Dendritic cell treated with granulocyte-macrophage colony-stimulating factor and Interleukin-4, amounts not matched to agents 40 ng/mL and 50 ng/mL, for 4 days (primary cell): ENCODE measurements at regions not wholly inside any gene's neighbourhood (a gene's known extent, or its start where the extent isn't known, plus 50 kb on each side); places are given as distances from the start of the nearest gene placed in this dataset.
"Not testable (repeated sequence)": the region's sequence is repeated elsewhere in the genome, so short reads cannot be mapped to it uniquely, and the experiment has no call there.

Source experiments
- H3K27ac Mint-ChIP-seq: one replicate; pipeline ENCODE4 v1.8.0; 2022; ENCODE audit warnings: mild to moderate bottlenecking, mixed read lengths
- H3K27me3 Mint-ChIP-seq: one replicate; pipeline ENCODE4 v1.8.0; 2022; ENCODE audit warnings: mild to moderate bottlenecking, mixed read lengths
- H3K36me3 Mint-ChIP-seq: one replicate; pipeline ENCODE4 v1.8.0; 2022; ENCODE audit warnings: low read depth, mixed read lengths
- H3K4me1 Mint-ChIP-seq: one replicate; pipeline ENCODE4 v1.8.0; 2022; ENCODE audit warnings: low read depth, mixed read lengths
- H3K4me3 Mint-ChIP-seq: one replicate; pipeline ENCODE4 v1.8.0; 2022; ENCODE audit warnings: mild to moderate bottlenecking, moderate library complexity, mixed read lengths
- H3K9me3 Mint-ChIP-seq: one replicate; pipeline ENCODE4 v1.8.0; 2022; ENCODE audit warnings: mixed read lengths
- intact Hi-C: fragments of 100-400 bp; cut with micrococcal nuclease; formaldehyde crosslinking; loops from one replicate; pipeline ENCODE4 v1.15.0; 2022

DNA sequence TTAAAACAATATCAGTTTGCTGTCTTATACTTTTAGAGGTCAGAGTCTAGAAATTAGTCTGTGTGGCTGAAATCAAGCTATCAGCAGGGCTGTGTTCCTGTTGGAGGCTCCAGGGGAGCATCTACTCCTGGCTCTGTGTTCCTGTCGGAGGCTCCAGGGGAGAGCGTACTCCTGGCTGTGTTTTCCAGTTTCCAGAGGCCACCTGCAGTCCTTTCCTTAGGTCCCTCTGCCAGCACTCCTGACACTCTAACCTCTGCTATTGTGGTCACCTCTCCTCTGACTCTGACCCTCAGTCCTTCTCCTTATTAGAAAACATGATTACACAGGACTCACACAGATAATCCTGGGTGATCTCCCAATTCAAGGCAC lies 1140.7 kb upstream of the TMEM132C start:
- peaks cover 2% of the 10 kb centered on the region for H3K27me3 Mint-ChIP-seq
- no peaks in the 10 kb centered on the region for H3K9me3 Mint-ChIP-seq
- H3K4me3 Mint-ChIP-seq = no peak overlapping the region
- H3K4me1 Mint-ChIP-seq = no peaks in the 10 kb centered on the region
- intact Hi-C loops = no loop called here
- H3K36me3 Mint-ChIP-seq = no peaks in the 10 kb centered on the region
- no peak overlapping the region for H3K27ac Mint-ChIP-seq

DNA sequence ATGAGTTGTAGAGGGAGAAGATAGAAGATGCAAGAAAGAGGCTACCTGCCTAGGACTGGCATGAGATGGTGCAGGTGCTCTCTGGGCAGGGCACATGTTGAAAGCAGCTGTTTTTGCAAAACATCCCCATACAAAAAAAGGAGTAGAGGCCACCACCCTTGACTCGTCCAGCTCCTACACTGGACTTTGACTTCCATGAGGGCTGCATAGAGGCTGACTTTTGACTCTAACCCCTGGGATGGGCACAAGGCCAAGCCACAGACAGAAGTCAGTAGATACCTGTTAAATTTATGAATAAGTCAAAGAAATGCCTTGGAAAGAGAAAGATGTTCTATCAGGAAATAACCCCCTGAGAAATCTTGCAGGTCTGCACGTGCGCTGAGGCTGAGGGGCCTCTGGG lies 1139.1 kb upstream of the TMEM132C start:
- H3K4me3 Mint-ChIP-seq = no peak overlapping the region
- H3K4me1 Mint-ChIP-seq = no peaks in the 10 kb centered on the region
- intact Hi-C loops = no loop called here
- peaks cover 5% of the 10 kb centered on the region for H3K27me3 Mint-ChIP-seq
- no peak overlapping the region for H3K27ac Mint-ChIP-seq
- no peaks in the 10 kb centered on the region for H3K36me3 Mint-ChIP-seq
- H3K9me3 Mint-ChIP-seq = no peaks in the 10 kb centered on the region

DNA sequence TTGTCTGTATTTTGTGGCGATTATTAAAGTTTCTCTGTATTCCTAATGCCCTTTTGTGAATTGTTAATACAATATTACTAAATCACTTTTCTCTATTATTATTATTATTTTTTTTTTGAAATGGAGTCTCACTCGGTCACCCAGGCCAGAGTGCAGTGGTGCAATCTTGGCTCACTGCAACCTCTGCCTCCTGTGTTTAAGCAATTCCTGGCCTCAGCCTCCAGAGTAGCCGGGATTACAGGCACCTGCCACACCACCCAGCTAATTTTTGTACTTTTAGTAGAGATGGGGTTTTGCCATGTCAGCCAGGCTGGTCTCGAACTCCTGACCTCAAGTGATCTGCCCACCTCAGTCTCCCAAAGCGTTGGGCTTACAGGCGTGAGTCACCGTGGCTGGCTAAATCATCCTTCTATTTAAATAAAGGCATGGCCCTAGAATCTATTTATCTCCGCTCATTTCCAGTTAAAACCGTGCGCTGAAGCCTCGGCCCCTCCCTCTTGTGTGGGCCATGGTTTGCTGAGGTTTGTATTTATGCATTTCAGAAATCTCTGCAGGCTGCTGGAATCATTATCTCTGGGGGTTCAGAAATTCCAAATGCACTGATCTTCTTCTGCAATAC lies 1136.4 kb upstream of the TMEM132C start:
- H3K27ac Mint-ChIP-seq = no peak overlapping the region
- no peaks in the 10 kb centered on the region for H3K36me3 Mint-ChIP-seq
- no peak overlapping the region for H3K4me3 Mint-ChIP-seq
- no peaks in the 10 kb centered on the region for H3K4me1 Mint-ChIP-seq
- intact Hi-C loops = no loop called here
- no peaks in the 10 kb centered on the region for H3K9me3 Mint-ChIP-seq
- H3K27me3 Mint-ChIP-seq = peaks cover 5% of the 10 kb centered on the region

DNA sequence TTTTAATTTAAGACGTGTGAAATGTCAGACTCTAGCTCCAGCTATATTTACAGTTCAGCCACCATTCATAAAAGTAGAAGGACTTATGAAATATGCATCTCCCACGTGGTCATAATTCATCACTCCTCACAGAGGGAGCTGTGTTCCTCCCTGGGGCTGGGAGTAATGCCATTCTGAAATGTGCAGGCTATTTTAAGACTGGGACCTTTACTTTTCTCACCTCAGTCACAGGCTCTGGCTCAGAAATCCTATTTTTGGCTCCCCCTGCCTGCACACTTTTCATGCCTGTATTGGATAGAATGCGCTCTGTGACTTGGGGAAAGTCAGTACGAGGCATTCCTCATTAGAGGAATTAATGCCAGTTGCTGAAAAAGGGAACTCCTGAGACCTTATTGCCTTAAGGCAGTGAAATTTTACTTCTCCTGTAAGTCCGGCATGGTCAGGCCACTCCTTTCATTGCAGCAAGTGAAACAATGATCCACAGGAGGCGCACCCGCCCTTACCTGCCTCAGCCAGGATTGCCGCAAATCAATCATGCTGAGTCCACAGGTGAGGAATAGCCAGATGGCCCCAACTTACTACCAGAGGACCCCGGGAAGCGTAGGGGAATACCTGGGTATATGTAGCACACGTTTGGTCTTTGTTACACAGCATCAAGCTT lies 1133.2 kb upstream of the TMEM132C start:
- Mint-ChIP-seq H3K9me3 (no peaks in the 10 kb centered on the region), H3K36me3 (no peaks in the 10 kb centered on the region), H3K27ac (no peak overlapping the region), H3K27me3 (peaks cover 6% of the 10 kb centered on the region), H3K4me1 (no peaks in the 10 kb centered on the region), H3K4me3 (no peak overlapping the region)
- intact Hi-C loops = no loop called here

DNA sequence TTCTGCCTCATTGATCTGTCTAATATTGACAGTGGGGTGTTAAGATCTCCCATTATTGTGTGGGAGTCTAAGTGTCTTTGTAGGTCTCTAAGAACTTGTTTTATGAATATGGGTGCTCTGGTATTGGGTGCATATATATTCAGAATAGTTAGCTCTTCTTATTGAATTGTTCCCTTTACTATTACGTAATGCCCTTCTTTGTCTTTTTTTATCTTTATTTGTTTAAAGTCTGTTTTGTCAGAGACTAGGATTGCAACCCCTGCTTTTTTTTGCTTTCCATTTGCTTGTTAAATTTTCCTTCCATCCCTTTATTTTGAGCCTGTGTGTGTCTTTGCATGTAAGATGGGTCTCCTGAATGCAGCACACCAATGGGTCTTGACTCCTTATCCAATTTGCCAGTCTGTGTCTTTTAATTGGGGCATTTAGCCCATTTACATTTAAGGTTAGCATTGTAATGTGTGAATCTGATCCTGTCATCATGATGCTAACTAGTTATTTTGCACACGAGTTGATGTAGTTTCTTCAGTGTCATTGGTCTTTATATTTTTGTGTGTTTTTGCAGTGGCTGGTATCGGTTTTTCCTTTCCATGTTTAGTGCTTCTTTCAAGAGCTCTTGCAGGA lies 1126.0 kb upstream of the TMEM132C start:
- intact Hi-C loops, H3K4me3 Mint-ChIP-seq, H3K4me1 Mint-ChIP-seq, H3K27ac Mint-ChIP-seq, H3K36me3 Mint-ChIP-seq: not testable (repeated sequence)
- peaks cover 18% of the 10 kb centered on the region for H3K27me3 Mint-ChIP-seq
- H3K9me3 Mint-ChIP-seq = peaks cover 27% of the 10 kb centered on the region

DNA sequence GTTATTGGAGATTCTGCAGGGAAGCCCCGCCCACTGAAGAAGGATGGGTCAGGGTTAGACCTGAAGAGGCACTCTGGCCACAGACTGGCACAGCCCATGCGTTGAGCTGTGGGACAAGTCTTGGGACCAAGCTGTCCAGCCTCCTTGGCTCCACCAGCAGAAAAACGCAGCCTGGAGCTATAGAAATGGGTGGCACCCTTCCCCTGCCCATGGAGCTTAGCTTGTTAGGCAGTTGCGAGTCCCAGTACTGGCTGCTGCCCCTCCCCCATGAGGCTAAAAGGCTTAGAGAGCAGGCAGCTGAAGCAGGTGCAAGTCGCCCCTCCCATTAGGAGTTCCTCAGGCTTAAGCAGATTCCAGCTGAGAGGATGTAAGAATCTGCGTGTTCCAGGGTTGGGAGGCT lies 1124.0 kb upstream of the TMEM132C start:
- Mint-ChIP-seq H3K27ac (no peak overlapping the region), H3K27me3 (peaks cover 25% of the 10 kb centered on the region), H3K36me3 (no peaks in the 10 kb centered on the region), H3K4me1 (peaks cover 7% of the 10 kb centered on the region), H3K9me3 (peaks cover 27% of the 10 kb centered on the region), H3K4me3 (no peak overlapping the region)
- intact Hi-C loops = no loop called here

DNA sequence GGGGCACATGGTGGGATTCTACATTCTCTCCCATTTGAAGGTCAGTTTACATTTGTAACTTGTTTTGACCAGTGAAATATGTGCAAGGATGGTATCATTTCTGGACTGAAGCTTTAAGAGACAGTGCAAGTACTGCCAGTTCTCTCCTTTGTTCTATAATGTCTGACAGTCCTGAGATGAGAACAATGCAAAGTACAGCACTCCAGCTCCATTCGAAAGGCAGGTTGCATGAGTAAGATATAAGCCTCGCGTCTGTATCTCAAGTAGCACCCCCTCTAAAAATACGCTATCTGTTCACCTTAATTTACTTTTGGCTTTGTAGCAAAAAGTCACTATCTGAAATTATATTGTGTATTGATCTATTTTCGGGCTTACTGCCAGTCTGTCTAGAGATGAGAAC lies 1122.2 kb upstream of the TMEM132C start:
- Mint-ChIP-seq H3K4me3 (no peak overlapping the region), H3K27me3 (peaks cover 23% of the 10 kb centered on the region), H3K27ac (no peak overlapping the region), H3K9me3 (peaks cover 25% of the 10 kb centered on the region), H3K4me1 (peaks cover 7% of the 10 kb centered on the region), H3K36me3 (no peaks in the 10 kb centered on the region)
- intact Hi-C loops = no loop called here

DNA sequence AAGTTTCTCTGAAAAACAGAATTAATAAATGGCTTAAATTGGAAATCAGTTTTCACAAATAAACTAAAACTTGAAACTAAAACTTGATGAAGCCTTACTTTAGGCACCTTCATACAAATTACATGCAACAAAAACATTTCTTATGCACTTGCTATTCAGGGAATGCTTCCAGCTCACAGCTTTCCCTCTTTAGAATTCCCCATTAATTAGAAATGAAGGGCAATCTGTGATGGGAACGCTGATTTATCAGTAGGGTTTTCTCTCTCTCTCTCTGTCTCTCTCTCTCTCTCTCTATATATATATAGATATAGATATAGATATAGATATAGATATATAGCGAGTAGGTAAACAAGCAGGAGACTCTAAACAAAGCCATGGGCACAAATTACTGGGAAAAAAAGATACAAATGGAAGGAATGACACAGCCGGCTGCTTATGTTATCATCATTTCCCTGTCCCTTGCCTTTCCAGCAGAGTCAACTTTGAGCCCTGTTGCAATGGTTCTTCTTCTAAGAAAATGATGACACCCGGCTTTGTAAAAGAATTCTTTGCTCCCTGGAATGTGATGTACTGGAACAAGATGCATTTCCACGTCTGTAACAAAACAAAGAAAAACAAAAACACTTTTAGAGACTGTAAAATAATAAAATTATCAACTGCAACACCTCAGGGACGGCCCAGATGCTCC lies 1121.6 kb upstream of the TMEM132C start:
- H3K4me1 Mint-ChIP-seq = peaks cover 11% of the 10 kb centered on the region
- peak overlapping the region; percentile 75 for H3K4me3 Mint-ChIP-seq
- no peaks in the 10 kb centered on the region for H3K36me3 Mint-ChIP-seq
- H3K27ac Mint-ChIP-seq = peak overlapping the region; percentile 73
- H3K9me3 Mint-ChIP-seq = peaks cover 19% of the 10 kb centered on the region
- intact Hi-C loops = no loop called here
- H3K27me3 Mint-ChIP-seq = peaks cover 17% of the 10 kb centered on the region

DNA sequence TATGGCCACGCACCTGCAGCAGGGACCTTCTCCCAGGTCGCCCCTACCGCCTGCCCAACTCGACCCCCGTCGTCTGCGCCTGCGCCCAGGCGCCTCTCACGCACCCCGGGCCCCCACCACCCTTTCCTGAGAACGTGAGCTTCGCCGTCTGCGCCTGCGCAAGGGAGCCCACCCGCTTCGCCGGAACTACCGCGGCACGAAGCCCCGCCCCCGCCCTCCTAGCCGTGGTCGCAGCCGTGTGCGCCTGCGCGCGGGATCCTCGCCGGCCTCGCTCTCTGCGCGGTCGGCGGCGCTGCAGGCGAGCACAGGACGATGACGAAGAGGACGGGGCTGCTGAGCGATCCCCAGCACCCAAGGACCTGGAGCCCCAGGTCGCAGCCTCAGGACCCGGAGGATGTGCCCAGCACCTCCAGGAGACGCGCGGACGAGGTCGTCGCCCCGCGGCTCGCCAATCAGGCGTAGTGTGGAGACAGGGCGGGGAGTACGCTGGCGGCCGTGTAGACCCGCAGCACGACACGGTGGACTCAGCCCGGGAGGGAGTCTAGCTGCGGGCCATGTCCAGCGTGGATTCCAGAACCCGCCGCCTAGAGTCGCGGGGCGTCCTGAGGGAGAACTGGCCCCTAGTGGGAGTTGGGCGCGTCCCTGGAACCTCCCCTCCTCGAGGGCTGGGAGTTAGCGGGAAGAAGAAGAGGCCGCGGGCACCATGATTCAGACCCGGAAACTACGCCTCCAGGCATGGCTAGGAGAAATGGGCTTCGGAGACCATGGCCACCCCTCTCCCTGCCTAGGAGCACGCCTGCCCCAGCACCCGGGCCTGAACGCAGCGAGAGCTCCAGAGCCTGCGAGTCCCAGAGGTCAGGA lies 1120.8 kb upstream of the TMEM132C start:
- H3K9me3 Mint-ChIP-seq = peaks cover 11% of the 10 kb centered on the region
- H3K4me3 Mint-ChIP-seq = peak overlapping the region; percentile 75
- H3K36me3 Mint-ChIP-seq = no peaks in the 10 kb centered on the region
- peak overlapping the region; percentile 73 for H3K27ac Mint-ChIP-seq
- peaks cover 15% of the 10 kb centered on the region for H3K27me3 Mint-ChIP-seq
- peaks cover 16% of the 10 kb centered on the region for H3K4me1 Mint-ChIP-seq
- intact Hi-C loops = no loop called here

DNA sequence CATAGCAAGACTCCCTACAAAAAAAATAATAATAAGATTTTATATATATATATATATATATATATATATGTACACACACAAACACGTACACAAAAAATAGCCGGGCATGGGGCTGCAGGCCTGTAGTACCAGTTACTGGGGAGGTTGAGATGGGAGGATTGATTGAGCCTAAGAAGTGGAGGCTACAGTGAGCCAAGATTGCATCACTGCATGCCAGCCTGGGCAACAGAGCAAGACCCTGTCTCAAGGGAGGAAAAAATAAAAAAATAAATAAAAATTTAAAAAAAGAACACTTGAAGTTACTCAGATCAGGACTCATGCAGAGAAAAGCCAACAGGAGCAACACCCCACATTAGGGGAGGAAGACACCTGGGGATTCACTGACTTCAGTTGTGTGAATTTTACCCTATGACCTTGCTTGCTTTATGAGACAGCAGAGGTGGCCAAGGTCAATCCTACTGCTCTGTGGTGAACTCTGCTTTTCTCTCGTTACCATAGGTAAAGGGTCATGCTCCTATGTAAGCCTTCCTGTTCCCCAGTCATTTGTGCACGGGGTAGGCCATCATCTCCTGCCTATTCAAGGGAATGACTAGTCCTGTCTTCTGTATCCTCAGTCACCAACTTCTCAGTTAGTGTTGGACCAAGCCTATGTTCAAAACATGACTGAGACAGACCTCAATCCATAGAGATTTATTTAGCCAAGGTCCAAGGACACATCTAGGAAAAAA lies 1119.8 kb upstream of the TMEM132C start:
- intact Hi-C loops = no loop called here
- Mint-ChIP-seq H3K9me3 (peaks cover 1% of the 10 kb centered on the region), H3K27ac (no peak overlapping the region), H3K4me3 (no peak overlapping the region), H3K4me1 (peaks cover 16% of the 10 kb centered on the region), H3K36me3 (no peaks in the 10 kb centered on the region), H3K27me3 (peaks cover 14% of the 10 kb centered on the region)

DNA sequence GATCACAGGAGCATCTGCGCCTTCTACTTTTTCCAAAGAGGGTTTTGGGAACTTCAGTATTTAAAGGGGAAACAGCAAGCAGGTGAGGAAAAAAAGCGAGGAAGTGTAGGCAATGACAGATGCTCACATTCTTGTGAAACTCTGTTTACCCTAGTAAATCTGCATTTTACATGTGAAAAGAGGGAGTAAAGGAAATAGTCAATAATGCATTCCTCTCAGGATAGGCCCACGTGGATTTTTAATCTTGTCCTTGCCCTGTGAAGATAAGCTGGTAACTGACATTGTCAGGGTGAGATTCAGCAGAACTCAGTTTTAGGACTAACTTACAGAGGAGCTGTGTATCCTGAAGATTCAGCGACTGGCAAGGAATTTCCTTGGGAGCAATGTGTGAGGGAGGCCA lies 1119.2 kb upstream of the TMEM132C start:
- no peak overlapping the region for H3K4me3 Mint-ChIP-seq
- peaks cover 16% of the 10 kb centered on the region for H3K4me1 Mint-ChIP-seq
- no peaks in the 10 kb centered on the region for H3K36me3 Mint-ChIP-seq
- intact Hi-C loops = no loop called here
- H3K9me3 Mint-ChIP-seq = no peaks in the 10 kb centered on the region
- peaks cover 12% of the 10 kb centered on the region for H3K27me3 Mint-ChIP-seq
- no peak overlapping the region for H3K27ac Mint-ChIP-seq

DNA sequence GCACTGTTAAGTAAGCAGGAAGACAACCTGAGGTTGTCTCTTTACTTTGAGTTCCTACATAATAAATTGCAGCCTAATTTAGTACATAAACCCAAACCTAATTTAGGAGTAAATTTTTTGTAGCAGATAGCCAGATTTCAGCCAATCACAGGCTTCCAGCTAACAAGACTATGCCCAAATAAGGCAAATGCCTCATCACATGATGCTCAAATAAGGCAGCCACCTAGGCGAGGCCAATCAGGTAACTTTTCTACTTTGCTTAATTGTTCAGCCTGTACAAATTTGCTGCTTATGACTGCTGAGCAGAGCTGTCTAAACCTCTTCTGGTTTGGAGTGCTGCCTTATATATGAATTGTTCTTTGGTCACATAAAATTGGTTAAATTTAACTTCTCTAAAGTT lies 1118.7 kb upstream of the TMEM132C start:
- intact Hi-C loops = no loop called here
- Mint-ChIP-seq H3K36me3 (no peaks in the 10 kb centered on the region), H3K27me3 (peaks cover 12% of the 10 kb centered on the region), H3K27ac (no peak overlapping the region), H3K4me3 (no peak overlapping the region), H3K9me3 (no peaks in the 10 kb centered on the region), H3K4me1 (peaks cover 16% of the 10 kb centered on the region)

DNA sequence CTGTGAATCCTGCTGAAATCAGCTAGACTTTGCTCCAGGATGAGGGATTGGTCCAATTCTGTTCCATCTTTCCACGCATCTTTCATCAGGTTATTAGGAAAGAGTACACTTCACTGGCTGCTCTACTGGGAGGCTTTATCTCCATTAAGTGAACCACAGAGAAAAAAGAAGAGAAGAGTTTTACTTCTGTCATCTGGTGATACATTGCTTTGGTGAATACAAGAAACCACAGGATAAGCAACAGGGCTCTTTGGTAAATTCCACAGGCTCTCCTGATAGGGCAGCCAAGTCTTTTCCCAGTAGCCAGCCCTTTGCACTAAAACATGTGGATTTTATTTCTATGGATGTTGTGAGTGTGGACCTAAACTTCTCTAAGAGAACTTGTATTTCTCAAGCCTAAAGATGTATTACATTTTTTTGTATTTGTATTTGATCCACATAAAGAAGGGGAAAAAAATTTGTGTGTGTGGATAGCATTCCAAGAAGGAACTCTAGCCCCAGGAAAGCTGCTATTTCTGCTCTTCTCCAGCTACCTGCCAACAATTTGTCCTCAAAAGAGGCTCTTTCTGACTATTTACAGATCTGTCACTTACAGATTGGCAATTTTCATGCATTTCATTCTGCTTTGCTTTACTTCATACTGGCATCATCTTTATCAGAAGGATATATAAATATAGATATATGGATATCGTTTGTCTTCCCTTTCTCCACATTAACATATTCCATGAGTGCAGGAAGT lies 1117.6 kb upstream of the TMEM132C start:
- Mint-ChIP-seq H3K9me3 (no peaks in the 10 kb centered on the region), H3K27ac (no peak overlapping the region), H3K36me3 (no peaks in the 10 kb centered on the region), H3K27me3 (peaks cover 12% of the 10 kb centered on the region), H3K4me1 (peaks cover 16% of the 10 kb centered on the region), H3K4me3 (no peak overlapping the region)
- intact Hi-C loops = no loop called here
